CD4-positive, alpha-beta T cell (primary cell): ENCODE measurements at regions not wholly inside any gene's neighbourhood (a gene's known extent, or its start where the extent isn't known, plus 50 kb on each side); places are given as distances from the start of the nearest gene placed in this dataset.

ENCODE experiments used
- ATAC-seq: fragments of 200-7000 bp; cut with Tn5 transposase; one replicate; pipeline ENCODE4 v1.10.0; 2022; ENCODE audit warnings: mild to moderate bottlenecking; ENCODE audit not compliant: poor library complexity
- CTCF ChIA-PET: fragments of 350-600 bp; sonication (Branson Sonifier 250); formaldehyde crosslinking; loops from one replicate; lab custom pipeline; 2021; ENCODE audit warnings: antibody characterized with exemption, inconsistent platforms; lab: Charles Lee
- POLR2A ChIA-PET: fragments of 350-600 bp; sonication (Branson Sonifier 250); formaldehyde crosslinking; loops from one replicate; lab custom pipeline; 2021; ENCODE audit warnings: antibody characterized with exemption, inconsistent platforms; lab: Charles Lee
- DNase-seq, 14 experiments: peaks; one replicate each; pipeline ENCODE4 v3.0.0-alpha.2; 2013 to 2020; ENCODE audit warnings: mixed read lengths in 2 of 14
- H3K27ac ChIP-seq, 2 donors: one replicate each; pipeline versions ENCODE4 v1.5.1 to v1.7.0; 2013; ENCODE audit warnings: low read length in 2 of 2, low read depth in 1 of 2, mild to moderate bottlenecking in 1 of 2
- H3K27me3 ChIP-seq, 2 experiments: 1 replicate in 1 of 2; 2 replicates in 1 of 2; pipeline versions ENCODE4 v1.6.1 to v1.7.0; 2013; ENCODE audit warnings: low read length in 2 of 2, control low read depth in 1 of 2, mild to moderate bottlenecking in 1 of 2, moderate library complexity in 1 of 2; ENCODE audit not compliant: insufficient read depth in 2 of 2, control insufficient read depth in 1 of 2
- H3K36me3 ChIP-seq: one replicate; pipeline ENCODE4 v1.6.1; 2013; ENCODE audit warnings: low read length, control low read depth; ENCODE audit not compliant: insufficient read depth
- H3K4me1 ChIP-seq: one replicate; pipeline ENCODE4 v1.6.1; 2013; ENCODE audit warnings: low read length, control low read depth; ENCODE audit not compliant: insufficient read depth
- H3K4me3 ChIP-seq: one replicate; pipeline ENCODE4 v1.5.1; 2013; ENCODE audit warnings: mild to moderate bottlenecking, low read length, moderate library complexity
- H3K9me3 ChIP-seq, 2 experiments: 1 replicate in 1 of 2; 2 replicates in 1 of 2; pipeline versions ENCODE4 v1.6.1 to v1.7.0; 2013; ENCODE audit warnings: low read length in 2 of 2, mild to moderate bottlenecking in 2 of 2, control low read depth in 1 of 2, moderate library complexity in 1 of 2; ENCODE audit not compliant: control insufficient read depth in 1 of 2, insufficient read depth in 1 of 2
- H3K27ac Mint-ChIP-seq: one replicate; pipeline ENCODE4 v1.8.0; 2020; ENCODE audit warnings: mixed read lengths
- H3K27me3 Mint-ChIP-seq: one replicate; pipeline ENCODE4 v1.8.0; 2021; ENCODE audit warnings: mixed read lengths
- H3K36me3 Mint-ChIP-seq: one replicate; pipeline ENCODE4 v1.8.0; 2021; ENCODE audit warnings: low read depth, mixed read lengths
- H3K4me1 Mint-ChIP-seq: one replicate; pipeline ENCODE4 v1.8.0; 2021; ENCODE audit warnings: low read depth, mixed read lengths
- H3K4me3 Mint-ChIP-seq: one replicate; pipeline ENCODE4 v1.8.0; 2020; ENCODE audit warnings: mild to moderate bottlenecking, mixed read lengths
- H3K9me3 Mint-ChIP-seq: one replicate; pipeline ENCODE4 v1.8.0; 2020; ENCODE audit warnings: mixed read lengths
- intact Hi-C, 2 experiments: fragments of 100-400 bp; cut with DNase I in 1 of 2; cut with micrococcal nuclease in 1 of 2; formaldehyde crosslinking; loops; one replicate each; pipeline versions ENCODE4 v1.15.1 to v1.9.0; 2023 to 2025; cut with DNase I, micrococcal nuclease
- TF ChIP-seq, protein P1 (sequence below): fragments of 200-600 bp; IDR thresholded peaks from one replicate; pipeline ENCODE4 v1.8.0; 2022; ENCODE audit warnings: antibody characterized with exemption, mild to moderate bottlenecking

GRCh38 chr13:110794209-110794608 is 80.7 kb downstream of the ING1 start:
- Mint-ChIP-seq H3K4me3 (no peak overlapping the region), H3K27ac (no peak overlapping the region), H3K27me3 (peaks cover 31% of the 10 kb centered on the region), H3K4me1 (no peaks in the 10 kb centered on the region), H3K36me3 (peaks cover 6% of the 10 kb centered on the region), H3K9me3 (peaks cover 10% of the 10 kb centered on the region)
- ATAC-seq (no peak), DNase-seq (no peak)
- ChIA-PET POLR2A (no interaction called here), CTCF (no interaction called here)
- peaks cover 8 to 11% of the 10 kb centered on the region in 2 experiments for H3K27me3 ChIP-seq
- intact Hi-C loops = no loop called here
- TF ChIP-seq, protein P1, sequence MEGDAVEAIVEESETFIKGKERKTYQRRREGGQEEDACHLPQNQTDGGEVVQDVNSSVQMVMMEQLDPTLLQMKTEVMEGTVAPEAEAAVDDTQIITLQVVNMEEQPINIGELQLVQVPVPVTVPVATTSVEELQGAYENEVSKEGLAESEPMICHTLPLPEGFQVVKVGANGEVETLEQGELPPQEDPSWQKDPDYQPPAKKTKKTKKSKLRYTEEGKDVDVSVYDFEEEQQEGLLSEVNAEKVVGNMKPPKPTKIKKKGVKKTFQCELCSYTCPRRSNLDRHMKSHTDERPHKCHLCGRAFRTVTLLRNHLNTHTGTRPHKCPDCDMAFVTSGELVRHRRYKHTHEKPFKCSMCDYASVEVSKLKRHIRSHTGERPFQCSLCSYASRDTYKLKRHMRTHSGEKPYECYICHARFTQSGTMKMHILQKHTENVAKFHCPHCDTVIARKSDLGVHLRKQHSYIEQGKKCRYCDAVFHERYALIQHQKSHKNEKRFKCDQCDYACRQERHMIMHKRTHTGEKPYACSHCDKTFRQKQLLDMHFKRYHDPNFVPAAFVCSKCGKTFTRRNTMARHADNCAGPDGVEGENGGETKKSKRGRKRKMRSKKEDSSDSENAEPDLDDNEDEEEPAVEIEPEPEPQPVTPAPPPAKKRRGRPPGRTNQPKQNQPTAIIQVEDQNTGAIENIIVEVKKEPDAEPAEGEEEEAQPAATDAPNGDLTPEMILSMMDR = no peak
- no peak overlapping the region for H3K4me3 ChIP-seq
- no peak overlapping the region for H3K27ac ChIP-seq
- H3K4me1 ChIP-seq = no peaks in the 10 kb centered on the region
- H3K9me3 ChIP-seq = peaks cover 29 to 39% of the 10 kb centered on the region in 2 experiments
- no peaks in the 10 kb centered on the region for H3K36me3 ChIP-seq

GRCh38 chr13:110797230-110797877 is 83.9 kb downstream of the ING1 start:
- no peak for DNase-seq

DNA sequence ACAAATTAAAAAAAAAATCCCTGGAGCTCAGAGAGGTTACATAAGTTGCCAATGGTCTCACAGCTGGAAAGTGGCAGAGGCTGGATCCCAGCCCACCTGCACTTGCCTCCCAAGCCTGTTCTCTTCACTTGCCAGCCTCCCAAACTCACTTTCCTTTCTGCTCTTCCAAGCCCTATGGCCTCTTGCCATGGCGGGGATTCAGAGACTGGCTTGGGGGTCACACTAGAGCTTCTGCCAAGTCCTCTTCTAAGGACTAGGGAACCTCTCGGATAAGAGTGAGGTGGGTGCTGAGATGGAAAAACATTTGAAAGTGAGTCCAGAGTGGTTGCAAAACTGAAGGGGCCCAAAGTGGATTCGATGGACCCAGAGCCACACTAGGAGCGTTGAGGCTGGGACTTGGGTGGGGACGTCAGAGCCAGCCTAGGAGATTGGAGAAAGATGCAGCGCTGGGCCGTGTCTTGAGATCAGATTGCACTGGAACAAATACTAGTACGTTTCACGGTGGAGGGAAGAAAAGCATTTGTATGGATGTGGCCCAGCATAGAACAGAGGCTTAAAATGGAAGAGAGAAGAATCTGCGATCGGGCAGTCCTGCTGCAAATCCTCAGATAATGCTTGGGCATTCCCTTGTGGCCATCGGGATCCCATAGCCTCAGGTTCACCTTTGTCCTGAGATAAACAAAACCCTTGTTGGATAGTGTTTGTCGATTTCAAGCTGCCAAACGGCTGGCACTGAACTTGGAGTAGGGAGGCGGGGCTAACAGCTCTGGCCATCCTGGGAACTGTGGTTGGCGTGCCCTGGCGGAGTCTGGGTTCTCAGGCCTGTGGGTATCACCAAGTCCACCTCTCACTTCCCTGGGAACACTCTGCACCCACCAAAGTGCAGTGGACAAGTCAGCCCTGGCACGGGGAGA is 84.8 kb downstream of the ING1 start:
- Mint-ChIP-seq H3K36me3 (no peaks in the 10 kb centered on the region), H3K4me3 (no peak overlapping the region), H3K9me3 (no peaks in the 10 kb centered on the region), H3K27ac (no peak overlapping the region), H3K4me1 (peaks cover 7% of the 10 kb centered on the region), H3K27me3 (peaks cover 65% of the 10 kb centered on the region)
- no peak overlapping the region for H3K27ac ChIP-seq
- no peak for DNase-seq
- POLR2A ChIA-PET = no interaction called here
- TF ChIP-seq, protein P1 = no peak
- H3K9me3 ChIP-seq = peaks cover 8 to 11% of the 10 kb centered on the region in 2 experiments
- intact Hi-C loops = no loop called here
- peaks cover 32 to 35% of the 10 kb centered on the region in 2 experiments for H3K27me3 ChIP-seq
- no peaks in the 10 kb centered on the region for H3K36me3 ChIP-seq
- H3K4me3 ChIP-seq = no peak overlapping the region
- CTCF ChIA-PET = no interaction called here
- no peak for ATAC-seq
- peaks cover 6% of the 10 kb centered on the region for H3K4me1 ChIP-seq

More at GRCh38 chr13:110797230-110797877, 83.9 kb downstream of the ING1 start:
- Mint-ChIP-seq H3K4me3 (no peak overlapping the region), H3K4me1 (peaks cover 7% of the 10 kb centered on the region), H3K9me3 (peaks cover 3% of the 10 kb centered on the region), H3K27me3 (peaks cover 61% of the 10 kb centered on the region), H3K36me3 (peaks cover 3% of the 10 kb centered on the region), H3K27ac (no peak overlapping the region)
- Histone ChIP-seq H3K27ac (no peak overlapping the region), H3K36me3 (no peaks in the 10 kb centered on the region), H3K4me1 (peaks cover 6% of the 10 kb centered on the region), H3K9me3 (peaks cover 17 to 20% of the 10 kb centered on the region in 2 experiments), H3K27me3 (peaks cover 28 to 35% of the 10 kb centered on the region in 2 experiments), H3K4me3 (no peak overlapping the region)
- TF ChIP-seq, protein P1 = no peak
- intact Hi-C loops = no loop called here
- ChIA-PET CTCF (interaction anchor here (0.6 kb wide), 1 partner anchor 270 kb away, joined by 4 read pairs; no protein-coding TSS in a partner anchor), POLR2A (no interaction called here)
- ATAC-seq = no peak
